CD14-positive monocyte (primary cell): ENCODE measurements at regions not wholly inside any gene's neighbourhood (a gene's known extent, or its start where the extent isn't known, plus 50 kb on each side); places are given as distances from the start of the nearest gene placed in this dataset.

Experiments used
- DNase-seq, 3 donors: peaks; one replicate each; pipeline ENCODE4 v3.0.0-alpha.2; 2011 to 2022
- H2AFZ ChIP-seq: 2 replicates; pipeline ENCODE4 v1.6.0; 2012; ENCODE audit warnings: mild to moderate bottlenecking, low read depth, low read length, inconsistent platforms; ENCODE audit not compliant: insufficient read depth, poor library complexity, severe bottlenecking
- H3K27ac ChIP-seq, 2 donors: 1 replicate in 1 of 2; 2 replicates in 1 of 2; pipeline ENCODE4 v1.5.1; 2012 to 2013; ENCODE audit warnings: low read length in 2 of 2, control low read depth in 1 of 2, inconsistent platforms in 1 of 2, low read depth in 1 of 2, mild to moderate bottlenecking in 1 of 2
- H3K27me3 ChIP-seq, 2 donors: one replicate each; pipeline versions ENCODE4 v1.6.0 to v1.6.1; 2011 to 2013; ENCODE audit warnings: low read length in 2 of 2; ENCODE audit not compliant: control insufficient read depth in 2 of 2, insufficient read depth in 2 of 2
- H3K36me3 ChIP-seq, 2 donors: replicated peaks in 1 of 2; 1 replicate in 1 of 2; 2 replicates in 1 of 2; pipeline versions ENCODE4 v1.5.1 to v1.6.1; 2012 to 2013; ENCODE audit warnings: low read length in 2 of 2, control low read depth in 1 of 2, inconsistent platforms in 1 of 2, mild to moderate bottlenecking in 1 of 2; ENCODE audit not compliant: insufficient read depth in 2 of 2, control insufficient read depth in 1 of 2
- H3K4me1 ChIP-seq, 2 donors: 1 replicate in 1 of 2; 2 replicates in 1 of 2; pipeline versions ENCODE4 v1.5.1 to v1.6.1; 2012 to 2013; ENCODE audit warnings: low read length in 2 of 2, control low read depth in 1 of 2, inconsistent platforms in 1 of 2, mild to moderate bottlenecking in 1 of 2, moderate library complexity in 1 of 2; ENCODE audit not compliant: insufficient read depth in 2 of 2, control insufficient read depth in 1 of 2
- H3K4me2 ChIP-seq: replicated peaks from 2 replicates; pipeline ENCODE3; 2012; ENCODE audit warnings: low read length, moderate library complexity, mild to moderate bottlenecking; ENCODE audit not compliant: poor library complexity, severe bottlenecking; ENCODE audit errors: extremely low read depth
- H3K4me3 ChIP-seq, 3 experiments: fragments of 200-600 bp in 1 of 3; sonication (generic) in 1 of 3; replicated peaks in 1 of 3; 1 replicate in 2 of 3; 2 replicates in 1 of 3; pipeline ENCODE4 v1.5.1; 2011 to 2013; ENCODE audit warnings: low read length in 3 of 3, mild to moderate bottlenecking in 3 of 3, control low read depth in 2 of 3, low read depth in 2 of 3, inconsistent platforms in 1 of 3, moderate library complexity in 1 of 3
- H3K79me2 ChIP-seq: 2 replicates; pipeline ENCODE4 v1.6.0; 2012; ENCODE audit warnings: mild to moderate bottlenecking, control low read depth, inconsistent platforms, low read length, moderate library complexity; ENCODE audit not compliant: insufficient read depth
- H3K9ac ChIP-seq: 2 replicates; pipeline ENCODE4 v1.6.0; 2017; ENCODE audit warnings: low read length, mild to moderate bottlenecking; ENCODE audit not compliant: insufficient read depth, poor library complexity, severe bottlenecking
- H3K9me3 ChIP-seq, 2 donors: replicated peaks in 1 of 2; 1 replicate in 1 of 2; 2 replicates in 1 of 2; pipeline versions ENCODE4 v1.5.1 to v1.6.1; 2012 to 2013; ENCODE audit warnings: low read length in 2 of 2, control low read depth in 1 of 2; ENCODE audit not compliant: control insufficient read depth in 1 of 2, insufficient read depth in 1 of 2
- H4K20me1 ChIP-seq: 2 replicates; pipeline ENCODE4 v1.6.0; 2012; ENCODE audit warnings: mild to moderate bottlenecking, low read length, control low read depth, moderate library complexity; ENCODE audit not compliant: insufficient read depth
- H3K27ac Mint-ChIP-seq, 7 donors: one replicate each; pipeline ENCODE4 v1.8.0; 2020; ENCODE audit warnings: mild to moderate bottlenecking in 7 of 7, mixed read lengths in 7 of 7, moderate library complexity in 6 of 7, inconsistent platforms in 2 of 7
- H3K27me3 Mint-ChIP-seq, 3 donors: one replicate each; pipeline ENCODE4 v1.8.0; 2021 to 2022; ENCODE audit warnings: low read depth in 3 of 3, mild to moderate bottlenecking in 3 of 3, mixed read lengths in 3 of 3, moderate library complexity in 3 of 3, inconsistent platforms in 1 of 3
- H3K36me3 Mint-ChIP-seq, 2 donors: one replicate each; pipeline ENCODE4 v1.8.0; 2020; ENCODE audit warnings: mixed read lengths in 2 of 2, inconsistent platforms in 1 of 2, mild to moderate bottlenecking in 1 of 2
- H3K4me1 Mint-ChIP-seq: one replicate; pipeline ENCODE4 v1.8.0; 2020; ENCODE audit warnings: mild to moderate bottlenecking, mixed read lengths
- H3K4me3 Mint-ChIP-seq, 2 donors: one replicate each; pipeline ENCODE4 v1.8.0; 2020; ENCODE audit warnings: mild to moderate bottlenecking in 2 of 2, mixed read lengths in 2 of 2, moderate library complexity in 1 of 2
- H3K9me3 Mint-ChIP-seq, 7 donors: one replicate each; pipeline ENCODE4 v1.8.0; 2020 to 2022; ENCODE audit warnings: mixed read lengths in 7 of 7, mild to moderate bottlenecking in 6 of 7, moderate library complexity in 6 of 7, inconsistent platforms in 2 of 7
- CTCF ChIP-seq: fragments of 200-600 bp; IDR thresholded peaks from one replicate; pipeline ENCODE4 v1.8.0; 2022; ENCODE audit warnings: antibody characterized with exemption, mild to moderate bottlenecking
- WGBS: methylation state at CpG from one replicate; pipeline ENCODE4 v1.1.5; 2013; ENCODE audit warnings: missing lambda C conversion rate; ENCODE audit not compliant: insufficient coverage; 5-methylcytosine and 5-hydroxymethylcytosine counted together
- intact Hi-C, 2 donors: fragments of 100-400 bp; cut with micrococcal nuclease; formaldehyde crosslinking; loops; one replicate each; pipeline versions ENCODE4 v1.15.0 to v1.15.1; 2023

- Histone ChIP-seq H3K36me3 (no peaks in the 10 kb centered on the region), H3K4me1 (no peaks in the 10 kb centered on the region), H3K79me2 (no peaks in the 10 kb centered on the region), H3K4me3 (no peak overlapping the region), H3K4me2 (no peak overlapping the region), H2AFZ (no peak overlapping the region), H3K27ac (no peak overlapping the region), H3K9me3 (no peaks in the 10 kb centered on the region), H4K20me1 (no peaks in the 10 kb centered on the region), H3K27me3 (no peaks in the 10 kb centered on the region), H3K9ac (no peak overlapping the region)
- Mint-ChIP-seq H3K36me3 (no peaks in the 10 kb centered on the region), H3K27ac (no peak overlapping the region), H3K9me3 (peaks cover 0 to 18% (median 2%) of the 10 kb centered on the region in 7 donors), H3K27me3 (no peaks in the 10 kb centered on the region), H3K4me1 (no peaks in the 10 kb centered on the region), H3K4me3 (no peak overlapping the region)
- TF ChIP-seq CTCF = no peak
- WGBS = 92% methylated on average over 2 of the region's 3 CpGs
- DNase-seq = no peak
- intact Hi-C loops = no loop called here
These were observed 198.6 kb upstream of the CDH6 start for GRCh38 chr5:30994902-30995301.

GRCh38 chr5:30994176-30994575 is 199.3 kb upstream of the CDH6 start:
- H3K4me1 ChIP-seq = no peaks in the 10 kb centered on the region
- DNase-seq = no peak
- no peaks in the 10 kb centered on the region for H4K20me1 ChIP-seq
- no peak overlapping the region for H2AFZ ChIP-seq
- H3K9ac ChIP-seq = no peak overlapping the region
- H3K27ac ChIP-seq = no peak overlapping the region
- peaks cover 0 to 15% (median 1%) of the 10 kb centered on the region in 7 donors for H3K9me3 Mint-ChIP-seq
- H3K4me2 ChIP-seq = no peak overlapping the region
- H3K27me3 ChIP-seq = no peaks in the 10 kb centered on the region
- no peak for TF ChIP-seq CTCF
- WGBS = no CpG with 5 or more reads among the region's 4 CpGs
- no peaks in the 10 kb centered on the region for H3K36me3 ChIP-seq
- no peaks in the 10 kb centered on the region for H3K36me3 Mint-ChIP-seq
- no peaks in the 10 kb centered on the region for H3K79me2 ChIP-seq
- no peak overlapping the region for H3K4me3 Mint-ChIP-seq
- H3K4me3 ChIP-seq = no peak overlapping the region
- H3K9me3 ChIP-seq = no peaks in the 10 kb centered on the region
- no peaks in the 10 kb centered on the region for H3K27me3 Mint-ChIP-seq
- no peak overlapping the region for H3K27ac Mint-ChIP-seq
- intact Hi-C loops = no loop called here
- no peaks in the 10 kb centered on the region for H3K4me1 Mint-ChIP-seq
